ENCODE measurements at regions not wholly inside any gene's neighbourhood (a gene's known extent, or its start where the extent isn't known, plus 50 kb on each side); places are given as distances from the start of the nearest gene placed in this dataset.

DNA sequence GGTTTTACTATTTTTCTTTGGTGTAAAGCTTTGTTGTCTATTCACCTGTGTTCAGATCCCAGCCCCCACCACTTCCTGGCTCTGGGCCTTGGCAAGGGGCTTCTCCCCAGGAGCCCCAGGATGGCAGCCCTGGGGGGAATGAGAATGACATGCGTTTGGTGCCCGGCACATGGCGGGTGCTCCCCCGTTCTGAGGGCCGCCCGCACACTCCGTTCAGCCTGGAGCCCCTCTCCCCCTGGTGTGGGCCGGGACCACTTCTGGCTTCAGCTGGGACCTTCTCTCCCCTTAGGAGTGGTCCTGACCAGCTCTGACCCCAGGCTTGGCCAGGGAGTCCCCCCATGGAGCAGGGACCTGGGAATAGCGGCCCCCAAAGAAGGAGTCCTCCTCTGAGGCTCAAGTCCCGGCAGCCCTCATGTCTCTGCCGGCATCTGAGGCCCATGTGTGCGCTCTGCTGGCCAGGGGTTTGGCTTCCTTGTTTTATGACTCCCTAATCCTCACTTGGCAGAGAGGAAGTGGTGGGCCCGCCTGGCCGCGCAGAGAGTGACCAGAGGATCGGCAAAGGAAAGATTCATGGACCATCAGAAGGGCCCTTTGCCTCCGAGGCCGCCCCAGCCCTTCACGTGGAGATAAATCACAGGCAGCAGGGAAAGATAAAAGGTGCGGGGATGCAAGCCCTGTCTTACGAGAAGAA, 57.0 kb upstream of the LMX1B start:
- ATAC-seq: no peak
- DNase-seq: no peak
- intact Hi-C loops (cut with micrococcal nuclease): loop anchor here (5.0 kb wide), 1 partner anchor 54 kb away; no protein-coding TSS in a partner anchor

DNA sequence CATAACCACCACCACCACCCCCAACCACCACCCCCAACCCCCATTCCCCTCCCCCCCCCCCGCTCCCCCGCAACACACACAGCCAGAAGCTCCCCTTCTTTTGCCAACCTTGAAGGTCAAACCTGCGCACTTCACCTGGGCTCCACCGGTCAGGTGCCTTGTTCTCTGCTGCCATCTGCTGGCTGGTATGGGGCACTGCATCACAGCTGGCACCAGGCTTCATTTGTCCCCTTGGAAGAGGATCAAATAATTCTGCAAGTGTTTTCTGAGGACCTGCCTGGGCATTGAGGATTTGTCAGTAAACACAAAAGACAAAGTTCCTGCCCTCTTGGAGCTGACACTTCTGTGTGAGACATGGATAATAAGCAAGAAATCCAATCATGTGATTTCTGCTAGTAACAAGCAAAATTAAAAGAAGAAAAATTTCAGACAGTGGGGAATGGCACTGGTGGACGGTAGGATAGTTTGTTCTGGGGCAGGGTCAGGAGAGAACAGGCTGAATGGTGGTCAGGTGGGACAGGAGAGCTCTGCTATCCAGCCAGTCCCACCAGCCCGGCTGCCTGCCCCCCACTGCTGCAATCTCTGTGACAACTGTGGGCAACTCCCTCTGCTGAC, 55.6 kb upstream of the LMX1B start:
- DNase-seq: peak; percentile 71
- intact Hi-C loops (cut with micrococcal nuclease): loop anchor here (5.0 kb wide), 1 partner anchor 56 kb away; no protein-coding TSS in a partner anchor
- ATAC-seq: peak; percentile 81

DNA sequence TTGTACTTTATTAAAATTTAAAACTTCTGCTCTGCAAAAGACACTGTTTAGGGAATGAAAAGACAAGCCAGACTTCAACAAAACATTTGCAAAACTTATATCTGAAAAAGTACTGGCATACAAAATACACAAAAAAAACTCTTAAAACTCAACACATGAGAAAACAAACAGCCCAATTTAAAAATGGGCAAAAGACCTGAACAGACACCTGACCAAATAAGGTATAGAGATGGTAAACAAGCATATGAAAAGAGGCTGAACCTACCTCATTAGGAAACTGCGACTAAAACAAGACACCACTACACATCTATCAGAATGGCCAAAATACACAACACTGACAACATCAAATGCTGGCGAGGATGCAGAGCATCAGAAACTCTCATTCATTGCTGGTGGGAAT, 54.4 kb upstream of the LMX1B start:
- intact Hi-C loops (cut with micrococcal nuclease): loop anchor here (5.0 kb wide), 1 partner anchor 57 kb away; no protein-coding TSS in a partner anchor
- ATAC-seq (no peak), DNase-seq (no peak)

DNA sequence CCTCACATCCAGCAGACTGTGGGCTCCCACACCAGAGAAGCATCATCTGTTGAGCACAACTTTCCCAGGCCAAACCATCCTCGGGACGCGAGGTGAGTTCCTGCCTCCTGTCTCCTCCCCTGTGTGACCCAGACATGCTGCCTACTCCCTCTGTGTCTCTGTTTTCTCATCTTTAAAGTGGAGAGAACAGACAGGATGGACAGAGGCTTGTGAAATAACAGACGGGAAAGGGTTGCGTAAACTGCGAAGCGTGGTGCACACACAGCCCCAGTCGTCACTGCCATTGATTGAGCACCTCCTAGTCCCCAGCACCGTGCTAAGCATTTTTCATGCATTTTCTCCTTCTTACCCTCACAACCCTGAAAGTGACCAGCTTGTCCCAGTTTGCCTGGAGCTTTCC, 52.1 kb upstream of the LMX1B start:
- DNase-seq (no peak), ATAC-seq (no peak)
- intact Hi-C loops (cut with micrococcal nuclease): no loop called here

DNA sequence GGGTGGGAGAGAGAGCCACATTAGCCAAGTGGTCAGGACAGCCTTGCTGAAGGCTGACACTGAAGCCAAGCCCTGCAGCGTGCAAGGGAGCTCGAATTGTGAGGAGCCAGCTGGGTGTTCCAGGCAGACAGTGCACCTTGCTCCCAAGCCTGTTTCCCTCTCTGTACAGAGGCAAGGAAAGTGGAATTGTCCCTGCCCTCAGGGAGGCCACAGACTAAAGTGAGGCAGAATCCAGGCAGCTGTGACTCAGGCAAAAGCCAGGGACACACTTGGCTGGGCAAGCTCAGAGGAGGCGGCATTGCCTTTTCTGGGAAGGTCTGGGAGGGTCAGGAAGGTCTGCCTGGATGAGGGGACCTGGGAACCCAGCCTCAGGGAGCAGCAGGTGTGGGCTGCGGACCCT, 50.2 kb upstream of the LMX1B start:
- DNase-seq (no peak), ATAC-seq (no peak)
- intact Hi-C loops (cut with micrococcal nuclease): no loop called here
